Esophagus (tissue), 2 donors: ENCODE measurements at regions not wholly inside any gene's neighbourhood (a gene's known extent, or its start where the extent isn't known, plus 50 kb on each side); places are given as distances from the start of the nearest gene placed in this dataset.

ENCODE experiments used
- H3K27ac ChIP-seq, 2 donors: one replicate each; pipeline ENCODE4 v1.5.1; 2013; ENCODE audit warnings: low read depth in 2 of 2, mild to moderate bottlenecking in 2 of 2, inconsistent platforms in 1 of 2, low read length in 1 of 2, moderate library complexity in 1 of 2
- H3K27me3 ChIP-seq, 2 donors: one replicate each; pipeline ENCODE4 v1.6.1; 2013; ENCODE audit warnings: low read length in 2 of 2, control low read depth in 1 of 2, mild to moderate bottlenecking in 1 of 2; ENCODE audit not compliant: insufficient read depth in 2 of 2, control insufficient read depth in 1 of 2
- H3K36me3 ChIP-seq, 2 donors: one replicate each; pipeline ENCODE4 v1.6.1; 2013; ENCODE audit warnings: low read length in 1 of 2; ENCODE audit not compliant: control insufficient read depth in 2 of 2, insufficient read depth in 2 of 2
- H3K4me1 ChIP-seq, 2 donors: one replicate each; pipeline ENCODE4 v1.6.1; 2013; ENCODE audit warnings: low read length in 1 of 2; ENCODE audit not compliant: control insufficient read depth in 2 of 2, insufficient read depth in 2 of 2
- H3K4me3 ChIP-seq, 2 donors: one replicate each; pipeline ENCODE4 v1.5.1; 2013; ENCODE audit warnings: low read length in 2 of 2, mild to moderate bottlenecking in 2 of 2, low read depth in 1 of 2, moderate library complexity in 1 of 2
- H3K9me3 ChIP-seq, 2 donors: one replicate each; pipeline ENCODE4 v1.6.1; 2013; ENCODE audit warnings: mild to moderate bottlenecking in 2 of 2, low read depth in 1 of 2, low read length in 1 of 2, moderate library complexity in 1 of 2; ENCODE audit not compliant: control insufficient read depth in 2 of 2, insufficient read depth in 1 of 2
- WGBS, 2 donors: extraction: QIAGEN DNeasy Blood & Tissue Kit; methylation state at CpG; one replicate each; pipeline ENCODE4 v1.1.7; 2013; 5-methylcytosine and 5-hydroxymethylcytosine counted together
- donor health status: healthy with polysubstance abuse.
- donor health status: Bipolar disorder and iron deficiency.

DNA sequence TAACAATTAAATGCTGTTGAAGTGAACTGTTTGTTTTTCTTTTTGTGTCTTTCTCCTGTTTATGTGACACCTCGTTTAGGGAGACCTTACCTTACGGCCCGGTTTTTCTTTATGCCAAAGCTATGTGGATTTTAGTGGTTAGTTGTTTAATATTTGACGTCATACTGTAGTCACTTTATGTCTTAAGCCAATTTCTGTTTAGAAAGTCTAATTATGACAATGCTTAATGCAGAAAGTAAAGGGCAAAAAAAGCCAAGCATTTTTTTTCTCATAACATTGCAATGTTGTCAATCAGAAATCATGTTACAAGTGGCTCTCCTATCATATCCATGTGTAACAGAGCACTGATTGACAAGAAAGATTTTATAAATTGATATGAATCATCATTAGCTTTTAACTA lies 442.5 kb upstream of the ARRDC3 start:
- H3K4me3 ChIP-seq = no peak overlapping the region
- H3K27me3 ChIP-seq = no peaks in the 10 kb centered on the region
- H3K27ac ChIP-seq = no peak overlapping the region
- WGBS, 2 donors = 48 to 52% methylated on average over 4 of the region's 4 CpGs
- H3K4me1 ChIP-seq = no peaks in the 10 kb centered on the region
- no peaks in the 10 kb centered on the region for H3K36me3 ChIP-seq
- H3K9me3 ChIP-seq = no peaks in the 10 kb centered on the region

DNA sequence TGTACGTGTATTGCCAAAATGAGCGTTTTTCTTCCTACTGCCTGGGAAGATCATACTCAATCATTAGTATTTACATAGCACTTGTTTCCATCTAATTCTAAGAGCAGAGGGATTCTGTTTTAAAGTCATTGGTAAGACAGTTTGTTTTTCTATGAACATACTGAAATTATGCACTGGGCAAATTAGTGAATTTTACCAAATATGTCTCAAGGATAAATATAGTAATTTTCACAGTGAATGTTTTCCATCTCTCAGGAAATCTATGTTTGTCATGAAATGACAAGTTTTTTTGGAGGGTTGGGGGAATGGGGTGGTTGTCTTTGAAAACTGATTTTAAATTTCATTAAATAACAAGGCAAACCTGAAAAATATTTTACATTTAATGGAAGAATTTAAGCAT lies 441.3 kb upstream of the ARRDC3 start:
- Histone ChIP-seq H3K36me3 (no peaks in the 10 kb centered on the region), H3K4me1 (no peaks in the 10 kb centered on the region), H3K27me3 (no peaks in the 10 kb centered on the region), H3K9me3 (no peaks in the 10 kb centered on the region), H3K27ac (no peak overlapping the region), H3K4me3 (no peak overlapping the region)
- WGBS, 2 donors = 75 to 85% methylated on average over 2 of the region's 2 CpGs

DNA sequence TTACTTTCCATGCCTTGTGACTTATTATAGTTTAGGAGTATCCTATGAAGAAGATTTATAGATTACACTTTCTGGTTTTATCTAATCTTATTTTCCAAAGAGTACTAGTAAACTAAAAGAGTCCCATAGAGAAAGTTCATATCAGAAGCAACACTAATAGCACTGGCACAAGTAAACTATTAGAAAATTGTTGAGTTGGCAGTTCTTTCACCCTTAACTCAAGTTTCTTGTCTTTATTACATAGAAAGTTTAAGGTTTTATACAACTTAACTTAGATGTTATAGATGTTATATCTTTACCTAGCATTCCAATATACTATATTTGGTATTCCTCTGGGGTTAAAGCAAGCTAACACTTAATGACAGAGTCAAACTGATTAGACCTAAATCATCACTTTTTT lies 437.8 kb upstream of the ARRDC3 start:
- Histone ChIP-seq H3K4me1 (no peaks in the 10 kb centered on the region), H3K4me3 (no peak overlapping the region), H3K9me3 (no peaks in the 10 kb centered on the region), H3K27me3 (no peaks in the 10 kb centered on the region), H3K36me3 (no peaks in the 10 kb centered on the region), H3K27ac (no peak overlapping the region)

DNA sequence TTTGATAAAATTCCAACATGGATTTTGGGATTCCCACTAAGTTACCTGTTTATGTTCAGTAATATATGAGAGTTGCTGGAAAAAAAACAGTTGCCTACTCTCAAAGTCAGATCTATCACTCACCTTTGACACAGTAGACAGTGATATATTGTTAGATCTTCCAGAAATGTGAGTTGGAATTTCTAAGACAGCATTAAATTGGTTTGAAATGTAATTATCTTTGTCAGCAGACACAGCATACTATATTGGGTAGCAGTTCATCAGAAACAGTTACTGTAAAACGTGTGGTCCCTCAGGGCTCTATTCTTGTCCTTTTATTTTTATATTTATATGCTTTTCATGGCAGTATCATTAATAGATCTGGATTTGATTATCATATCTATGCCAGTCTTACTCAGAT lies 433.6 kb upstream of the ARRDC3 start:
- Histone ChIP-seq H3K36me3 (no peaks in the 10 kb centered on the region), H3K27ac (no peak overlapping the region), H3K27me3 (no peaks in the 10 kb centered on the region), H3K4me1 (no peaks in the 10 kb centered on the region), H3K4me3 (no peak overlapping the region), H3K9me3 (no peaks in the 10 kb centered on the region)
- 21 to 25% methylated on average over 1 of the region's 1 CpG for WGBS, 2 donors

DNA sequence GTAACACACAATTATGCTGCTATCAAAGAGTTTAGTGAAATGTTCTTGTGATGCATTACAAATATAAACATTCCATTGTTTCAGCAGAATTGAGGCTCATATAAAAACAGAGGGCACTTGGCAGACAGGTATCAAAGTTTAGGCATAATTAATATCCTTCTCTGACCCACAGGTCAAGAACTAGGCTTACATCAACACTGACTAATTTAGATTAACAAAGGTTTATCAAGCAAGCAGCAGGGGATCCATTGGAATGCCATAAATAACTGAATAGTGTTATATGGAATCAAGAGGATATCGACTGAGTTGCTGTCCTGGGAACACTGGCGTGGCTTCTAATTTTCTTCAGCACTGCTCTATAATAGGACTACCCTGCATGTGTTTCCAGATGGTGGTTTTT lies 414.5 kb upstream of the ARRDC3 start:
- no peak overlapping the region for H3K4me3 ChIP-seq
- whole genome bisulfite sequencing, 2 donors = 41 to 61% methylated on average over 2 of the region's 2 CpGs

DNA sequence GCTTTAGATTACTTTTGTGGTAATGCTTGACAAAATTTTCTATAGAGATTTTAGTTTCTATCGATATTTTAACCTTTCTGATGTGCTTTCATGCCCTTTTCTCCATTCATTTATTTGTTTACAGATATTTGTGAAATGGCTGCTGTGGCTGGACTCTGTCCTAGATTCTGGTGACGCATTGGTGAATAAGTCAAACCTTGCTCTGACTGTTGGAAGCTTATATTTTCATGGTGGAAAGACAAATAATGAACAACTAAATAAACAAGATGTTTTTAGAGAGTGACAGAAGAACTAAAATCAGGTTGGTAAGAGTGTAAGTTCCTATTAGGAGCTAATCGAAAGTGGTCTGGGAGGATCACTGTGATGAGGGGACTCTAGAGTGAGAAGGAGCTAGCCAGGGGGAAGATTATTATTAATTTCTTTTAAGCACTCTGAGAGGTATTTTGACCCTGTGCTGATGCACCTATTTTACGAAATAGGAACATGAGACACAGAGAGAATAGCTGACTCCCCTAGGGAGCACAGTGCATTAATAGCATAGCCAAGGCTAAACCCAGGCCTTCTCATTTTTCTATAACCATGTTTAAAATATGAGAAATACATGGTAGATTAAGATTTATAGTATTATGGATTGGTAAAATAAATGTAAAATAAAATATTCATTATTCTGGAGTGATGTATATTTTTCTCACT lies 411.9 kb upstream of the ARRDC3 start:
- H3K27me3 ChIP-seq = no peaks in the 10 kb centered on the region
- 70 to 72% methylated on average over 4 of the region's 4 CpGs for WGBS, 2 donors
- no peaks in the 10 kb centered on the region for H3K4me1 ChIP-seq
- H3K9me3 ChIP-seq = no peaks in the 10 kb centered on the region
- no peaks in the 10 kb centered on the region for H3K36me3 ChIP-seq
- H3K4me3 ChIP-seq = no peak overlapping the region
- H3K27ac ChIP-seq = no peak overlapping the region

More for the DNA sequence above, 414.5 kb upstream of the ARRDC3 start:
- Histone ChIP-seq H3K4me1 (no peaks in the 10 kb centered on the region), H3K36me3 (no peaks in the 10 kb centered on the region), H3K27me3 (no peaks in the 10 kb centered on the region), H3K9me3 (no peaks in the 10 kb centered on the region), H3K27ac (no peak overlapping the region)

DNA sequence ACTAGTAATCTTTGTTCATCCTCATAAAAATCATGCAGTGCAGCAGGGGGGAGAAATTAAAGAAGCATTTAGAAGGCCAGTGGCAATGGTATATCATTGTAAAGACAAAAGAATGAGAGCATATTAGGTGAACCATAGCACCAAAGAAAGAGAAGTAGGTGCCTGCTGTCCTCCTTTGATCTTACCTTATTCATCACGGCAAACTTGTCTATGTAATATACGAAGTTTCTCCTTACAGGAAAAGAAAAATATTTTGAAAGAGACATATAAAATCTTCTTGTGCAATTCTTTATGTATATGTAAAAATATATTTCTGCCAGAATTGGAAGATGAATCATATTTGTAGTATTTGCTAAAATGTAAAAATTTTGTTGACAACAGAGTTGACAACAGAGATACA lies 411.3 kb upstream of the ARRDC3 start:
- H3K27ac ChIP-seq = no peak overlapping the region
- WGBS, 2 donors = 44 to 47% methylated on average over 2 of the region's 2 CpGs
- H3K4me3 ChIP-seq = no peak overlapping the region
- H3K9me3 ChIP-seq = no peaks in the 10 kb centered on the region
- H3K36me3 ChIP-seq = no peaks in the 10 kb centered on the region
- no peaks in the 10 kb centered on the region for H3K4me1 ChIP-seq
- H3K27me3 ChIP-seq = no peaks in the 10 kb centered on the region

DNA sequence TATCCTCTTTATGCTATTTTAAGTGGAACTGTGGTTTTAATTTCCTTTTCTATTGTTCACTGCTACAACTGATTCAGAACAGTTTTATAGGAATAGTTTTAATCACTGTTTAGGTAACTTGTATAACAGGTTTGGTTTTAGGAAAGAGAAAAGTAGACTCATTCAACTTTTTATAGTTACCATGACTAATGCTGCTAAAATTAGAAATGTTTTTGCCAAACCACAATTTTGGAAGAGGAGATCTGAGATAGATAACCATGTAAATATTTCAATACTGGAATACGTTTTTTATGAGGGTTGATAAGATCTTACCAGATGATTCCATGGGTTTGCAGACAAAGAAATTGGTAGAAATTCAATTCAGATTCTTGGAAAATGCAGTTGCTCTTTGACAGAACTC lies 404.6 kb upstream of the ARRDC3 start:
- Histone ChIP-seq H3K27ac (no peak overlapping the region), H3K4me1 (no peaks in the 10 kb centered on the region), H3K4me3 (no peak overlapping the region), H3K9me3 (no peaks in the 10 kb centered on the region), H3K27me3 (peaks cover 0 to 1% of the 10 kb centered on the region in 2 donors), H3K36me3 (no peaks in the 10 kb centered on the region)
- 17 to 21% methylated on average over 1 of the region's 1 CpG for WGBS, 2 donors

DNA sequence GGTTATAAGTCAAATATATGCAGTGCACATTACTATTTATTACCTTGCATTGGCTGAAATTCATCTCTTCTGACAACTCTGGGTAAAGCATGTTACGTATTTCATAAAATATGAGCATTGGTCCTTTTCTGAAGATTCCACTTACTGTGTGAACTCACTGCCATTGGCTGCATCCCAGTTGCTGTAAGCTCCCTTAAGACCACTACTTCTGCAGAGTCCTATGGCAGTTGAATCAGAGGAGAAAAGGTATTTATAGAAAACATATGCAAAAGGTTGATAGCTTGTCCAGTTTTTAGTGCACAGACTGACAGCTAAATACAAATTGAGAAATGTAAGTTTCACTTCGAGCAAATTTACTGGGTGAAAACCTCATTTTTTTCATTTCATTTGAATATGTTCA lies 394.6 kb upstream of the ARRDC3 start:
- 72 to 77% methylated on average over 2 of the region's 2 CpGs for WGBS, 2 donors
- Histone ChIP-seq H3K9me3 (no peaks in the 10 kb centered on the region), H3K27me3 (peaks cover 0 to under 1% of the 10 kb centered on the region in 2 donors), H3K4me3 (no peak overlapping the region), H3K27ac (no peak overlapping the region), H3K4me1 (no peaks in the 10 kb centered on the region), H3K36me3 (no peaks in the 10 kb centered on the region)

DNA sequence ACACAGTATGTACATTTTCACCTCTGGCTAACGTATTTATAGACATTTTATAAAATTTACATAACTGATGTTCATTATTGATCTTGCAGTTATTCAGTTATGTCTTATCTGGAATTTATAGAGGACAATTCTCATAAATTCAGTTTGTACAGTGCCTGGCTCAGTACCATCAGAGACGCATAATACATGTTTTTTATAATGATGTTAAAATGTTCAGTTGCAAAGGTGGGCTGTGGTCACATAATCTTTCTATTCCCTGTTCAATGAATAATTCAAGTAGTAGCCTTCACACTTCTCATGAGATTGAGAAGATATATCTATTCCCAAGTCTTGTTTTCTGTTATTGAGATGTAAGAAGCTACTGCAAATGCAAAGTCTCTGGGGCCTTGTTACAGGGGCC lies 393.1 kb upstream of the ARRDC3 start:
- 68 to 83% methylated on average over 2 of the region's 2 CpGs for WGBS, 2 donors
- no peak overlapping the region for H3K4me3 ChIP-seq
- H3K27ac ChIP-seq = no peak overlapping the region
- H3K36me3 ChIP-seq = no peaks in the 10 kb centered on the region
- H3K27me3 ChIP-seq = no peaks in the 10 kb centered on the region
- no peaks in the 10 kb centered on the region for H3K9me3 ChIP-seq
- H3K4me1 ChIP-seq = no peaks in the 10 kb centered on the region
